ENCODE measurements at regions not wholly inside any gene's neighbourhood (a gene's known extent, or its start where the extent isn't known, plus 50 kb on each side); places are given as distances from the start of the nearest gene placed in this dataset.
"Not testable (repeated sequence)": the region's sequence is repeated elsewhere in the genome, so short reads cannot be mapped to it uniquely, and the experiment has no call there.

GRCh38 chr2:53610260-53610659 lies 157.3 kb upstream of the CHAC2 start:
- DNase-seq: no peak

GRCh38 chr2:53609551-53609950 lies 158.1 kb upstream of the CHAC2 start:
- DNase-seq: peak; percentile 69

- DNase-seq: no peak
These were observed 159.3 kb upstream of the CHAC2 start for GRCh38 chr2:53608293-53608692.

DNA sequence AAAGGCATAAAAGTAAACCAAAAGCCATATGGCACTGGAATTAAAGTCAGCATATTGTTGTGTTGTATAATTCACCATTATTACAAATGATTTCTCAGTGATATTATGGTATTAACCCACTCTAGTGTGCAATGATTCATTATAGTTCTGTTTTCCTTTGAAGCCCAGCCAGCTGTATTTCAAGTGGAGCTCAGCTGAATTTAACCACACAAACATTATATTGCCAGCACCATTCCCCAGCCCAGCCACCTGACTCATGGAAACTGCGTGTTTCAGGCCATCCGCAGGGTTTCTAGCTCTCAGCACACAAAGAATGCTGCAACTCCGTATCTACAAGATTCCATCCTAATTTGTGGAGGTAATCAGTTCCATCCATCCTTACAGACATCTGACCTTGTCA lies 166.8 kb upstream of the CHAC2 start:
- peak; percentile 76 for DNase-seq

DNA sequence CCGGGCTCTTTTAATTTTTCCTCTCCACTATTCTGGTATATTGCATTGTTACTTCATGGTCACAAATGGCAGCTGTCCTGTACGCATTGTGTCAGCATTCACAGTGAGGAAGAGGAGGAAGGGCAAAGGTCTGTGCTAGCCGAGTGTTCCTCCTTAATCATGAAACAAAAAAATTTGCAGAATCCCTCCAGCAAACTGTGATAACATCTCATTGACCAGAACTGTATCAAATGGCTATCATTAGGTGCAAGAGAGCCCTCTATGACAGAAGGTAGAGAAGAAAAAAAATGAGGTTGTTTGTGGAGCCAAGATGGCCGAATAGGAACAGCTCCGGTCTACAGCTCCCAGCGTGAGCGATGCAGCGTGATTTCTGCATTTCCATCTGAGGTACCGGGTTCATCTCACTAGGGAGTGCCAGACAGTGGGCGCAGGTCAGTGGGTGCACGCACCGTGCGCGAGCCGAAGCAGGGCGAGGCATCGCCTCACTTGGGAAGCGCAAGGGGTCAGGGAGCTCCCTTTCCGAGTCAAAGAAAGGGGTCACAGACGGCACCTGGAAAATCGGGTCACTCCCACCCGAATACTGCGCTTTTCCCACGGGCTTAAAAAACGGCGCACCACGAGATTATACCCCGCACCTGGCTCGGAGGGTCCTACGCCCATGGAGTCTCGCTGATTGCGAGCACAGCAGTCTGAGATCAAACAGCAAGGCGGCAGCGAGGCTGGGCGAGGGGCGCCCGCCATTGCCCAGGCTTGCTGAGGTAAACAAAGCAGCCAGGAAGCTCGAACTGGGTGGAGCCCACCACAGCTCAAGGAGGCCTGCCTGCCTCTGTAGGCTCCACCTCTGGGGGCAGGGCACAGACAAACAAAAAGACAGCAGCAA lies 180.6 kb upstream of the CHAC2 start:
- DNase-seq: not testable (repeated sequence)

DNA sequence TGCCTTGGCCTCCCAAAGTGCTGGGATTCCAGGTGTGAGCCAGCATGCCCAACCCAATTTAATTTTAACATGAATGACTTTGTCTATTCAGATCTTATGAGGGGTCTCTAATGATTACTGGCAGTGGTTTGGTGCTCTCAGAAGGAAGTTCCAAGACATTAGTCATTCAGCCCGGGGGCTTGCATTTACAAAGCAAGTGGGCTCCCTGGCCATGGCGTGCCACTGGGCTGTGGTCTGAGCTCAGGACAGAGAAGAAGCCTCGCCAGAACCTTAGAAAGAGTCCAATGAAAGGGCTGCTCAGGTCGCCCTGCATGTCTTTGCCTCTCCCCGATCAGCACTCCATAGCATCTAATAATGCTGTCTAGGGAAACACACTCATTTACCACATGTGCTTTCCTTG lies 182.6 kb upstream of the CHAC2 start:
- DNase-seq: no peak

GRCh38 chr2:53583583-53583982 lies 184.0 kb upstream of the CHAC2 start:
- no peak for DNase-seq

DNA sequence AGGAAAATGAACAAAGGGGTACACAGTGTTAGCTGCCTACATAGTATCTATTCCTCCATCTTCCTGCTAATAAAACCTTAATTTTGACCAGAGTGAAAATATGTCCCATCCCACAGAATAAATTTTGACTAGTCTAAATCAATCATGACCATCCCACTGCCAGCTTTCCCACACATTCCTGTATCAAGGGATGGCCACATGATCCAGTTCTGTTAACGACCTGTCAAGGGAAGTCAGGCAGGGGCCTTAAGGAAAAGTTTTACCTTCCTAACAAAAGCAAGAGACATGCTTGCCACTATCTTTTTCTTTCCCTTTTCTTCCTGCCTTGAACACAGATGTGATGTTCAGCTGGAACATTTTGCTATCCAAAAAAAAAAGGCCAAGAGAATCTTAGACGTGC lies 185.0 kb upstream of the CHAC2 start:
- DNase-seq: no peak

DNA sequence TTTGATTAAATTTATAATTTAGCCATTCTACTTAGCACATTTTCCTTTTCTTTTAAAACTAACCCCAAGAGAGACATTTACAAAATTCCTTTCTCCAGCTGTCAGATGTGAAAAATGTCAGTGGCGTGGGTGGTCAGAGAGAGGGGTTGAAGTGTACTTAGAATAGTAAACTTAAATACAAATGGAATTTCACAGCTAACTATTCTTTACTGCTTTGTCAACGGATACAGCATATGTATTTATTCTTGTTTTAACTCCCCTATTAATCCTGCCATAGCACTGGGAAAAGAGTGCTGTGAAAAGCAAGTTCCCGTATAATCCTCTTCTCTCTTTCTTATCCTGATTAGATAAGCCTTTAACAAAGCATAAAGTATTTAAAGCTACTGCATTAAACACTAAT lies 191.4 kb upstream of the CHAC2 start:
- DNase-seq: no peak

- peak; percentile 35 for DNase-seq
These were observed 191.9 kb upstream of the CHAC2 start for GRCh38 chr2:53575721-53576124.

DNA sequence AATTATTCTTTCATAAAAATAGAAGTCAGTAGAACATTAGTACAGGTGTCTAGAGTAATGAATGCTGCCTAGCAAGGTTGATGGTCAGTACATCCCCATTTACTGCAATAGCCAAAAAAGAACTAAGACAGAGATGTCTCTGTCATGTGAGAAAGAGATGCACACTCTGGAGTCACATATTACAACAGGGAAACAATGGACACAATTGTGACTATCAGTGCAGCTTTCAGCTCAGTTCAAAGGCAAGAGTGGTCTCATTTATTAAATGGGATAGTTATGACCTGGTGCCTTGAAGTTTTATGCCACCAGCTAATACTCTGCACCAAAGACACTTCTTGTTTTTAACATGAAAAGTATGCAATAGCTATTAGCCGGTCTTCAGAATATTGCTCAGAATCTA lies 194.9 kb upstream of the CHAC2 start:
- DNase-seq: no peak

- no peak for DNase-seq
These were observed 197.5 kb upstream of the CHAC2 start for GRCh38 chr2:53569957-53570727.

GRCh38 chr2:53568469-53568868 lies 199.1 kb upstream of the CHAC2 start:
- DNase-seq: no peak

GRCh38 chr2:53567073-53567472 lies 200.5 kb upstream of the CHAC2 start:
- DNase-seq: no peak

DNA sequence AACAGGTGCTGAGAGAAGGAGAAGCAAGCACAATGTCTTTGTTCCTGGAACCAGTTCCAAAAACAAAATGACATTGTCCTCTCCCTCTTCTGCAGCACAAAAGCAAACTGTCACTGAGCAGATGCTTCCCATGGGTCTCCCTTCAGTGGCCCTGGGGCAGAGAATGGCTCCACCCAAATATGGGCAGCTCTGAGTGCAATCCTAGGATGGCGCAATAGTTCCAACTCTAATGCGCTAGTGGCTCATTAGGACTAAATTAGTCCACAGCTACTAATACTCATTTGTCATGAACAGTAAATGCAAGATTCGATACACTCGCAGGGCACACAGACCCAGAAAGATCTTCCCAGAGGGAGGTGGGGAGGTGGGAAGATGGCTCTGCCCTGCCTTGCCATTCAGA lies 205.2 kb upstream of the CHAC2 start:
- no peak for DNase-seq

- no peak for DNase-seq
These were observed 206.4 kb upstream of the CHAC2 start for GRCh38 chr2:53561155-53561554.

DNA sequence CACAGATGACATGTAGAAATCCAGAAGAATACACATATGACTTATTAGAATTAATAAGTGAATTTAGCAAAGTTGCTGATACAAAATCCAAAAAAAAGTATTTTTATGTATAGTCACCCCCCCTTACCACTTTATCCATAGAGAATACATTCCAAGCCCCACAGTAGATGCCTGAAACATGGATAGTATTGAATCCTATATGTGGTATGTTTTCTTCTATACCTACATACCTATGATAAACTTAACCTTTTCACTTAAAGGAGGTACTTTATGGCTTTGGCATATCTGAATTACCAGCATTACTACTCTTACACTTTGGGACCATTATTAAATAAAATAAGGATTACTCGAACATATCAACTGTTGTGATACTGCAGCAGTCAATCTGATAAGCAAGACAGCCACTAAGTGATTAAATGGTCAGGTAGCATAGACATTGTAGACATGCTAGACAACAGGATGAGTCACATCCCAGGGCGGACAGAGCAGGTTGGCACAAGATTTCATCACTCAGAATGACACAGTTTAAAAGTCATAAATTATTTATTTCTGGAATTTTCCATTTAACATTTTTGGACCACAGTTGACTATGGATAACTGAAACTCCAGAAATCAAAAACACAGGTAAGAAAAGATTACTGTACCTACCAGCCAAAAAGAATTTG lies 208.2 kb upstream of the CHAC2 start:
- no peak for DNase-seq

DNA sequence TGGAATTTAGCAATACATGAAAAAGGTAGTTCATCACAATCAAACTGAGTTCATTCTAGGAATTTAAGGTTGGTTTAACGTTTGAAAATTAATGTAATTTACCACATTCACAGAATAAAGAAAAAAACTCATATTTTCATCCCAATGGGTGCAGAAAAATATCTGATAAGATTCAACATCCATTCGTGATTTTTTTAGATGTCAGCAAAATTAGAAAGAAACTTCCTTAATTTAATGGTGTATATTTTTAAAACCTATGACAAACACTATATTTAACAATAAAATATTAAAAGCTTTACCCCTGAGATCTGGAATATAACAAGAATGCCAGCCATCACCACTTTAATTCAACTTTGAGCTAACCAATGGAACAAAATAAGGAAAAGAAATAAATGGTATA lies 208.7 kb upstream of the CHAC2 start:
- no peak for DNase-seq

DNA sequence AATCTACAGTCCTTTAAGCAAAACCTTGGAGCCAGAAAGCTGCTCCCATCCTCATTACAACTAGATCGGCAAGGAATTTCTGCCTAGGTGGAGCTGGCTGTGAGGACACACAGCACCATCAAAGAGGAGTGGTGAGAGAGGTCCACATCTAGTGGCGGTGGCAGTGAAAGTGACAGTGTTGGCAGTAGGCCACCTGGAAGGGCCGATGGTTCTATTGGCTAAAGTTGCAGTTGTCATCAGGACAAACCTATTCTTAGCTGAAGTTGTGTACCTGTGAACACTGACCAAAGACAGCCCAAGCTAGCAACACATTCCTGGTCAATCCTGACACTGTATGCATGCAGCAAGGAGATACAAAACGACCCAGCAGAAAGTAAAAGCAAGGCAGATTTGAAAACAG lies 218.1 kb upstream of the CHAC2 start:
- no peak for DNase-seq

- DNase-seq: peak; percentile 98
These were observed 222.0 kb upstream of the CHAC2 start for GRCh38 chr2:53545604-53546003.

GRCh38 chr2:53544871-53545558 lies 222.6 kb upstream of the CHAC2 start:
- no peak for DNase-seq

GRCh38 chr2:53543083-53543482 lies 224.5 kb upstream of the CHAC2 start:
- no peak for DNase-seq
